NB4 (cell line): ENCODE measurements at regions not wholly inside any gene's neighbourhood (a gene's known extent, or its start where the extent isn't known, plus 50 kb on each side); places are given as distances from the start of the nearest gene placed in this dataset.

Experiments used
- DNase-seq: peaks from one replicate; pipeline ENCODE4 v3.0.0; 2010; ENCODE audit warnings: low read depth
- H3K4me3 ChIP-seq: one replicate; pipeline ENCODE4 v1.5.1; 2011; ENCODE audit warnings: mild to moderate bottlenecking, low read depth, low read length, moderate library complexity
- CTCF ChIP-seq: IDR thresholded peaks from one replicate; pipeline ENCODE4 v1.5.1; 2012; ENCODE audit warnings: low read depth, low read length
- MAX ChIP-seq: IDR thresholded peaks from 2 replicates; pipeline ENCODE4 v1.6.1; 2011; ENCODE audit warnings: low read depth, low read length
- MYC ChIP-seq: IDR thresholded peaks from 2 replicates; pipeline ENCODE4 v1.6.1; 2011; ENCODE audit warnings: low read depth, low read length
- POLR2A ChIP-seq: IDR thresholded peaks from 2 replicates; pipeline ENCODE4 v1.6.1; 2011; ENCODE audit warnings: mild to moderate bottlenecking; ENCODE audit not compliant: insufficient read length; ENCODE audit errors: extremely low read depth

- TF ChIP-seq MAX: no peak
- TF ChIP-seq MYC: no peak
- no peak for DNase-seq
- H3K4me3 ChIP-seq: no peak overlapping the region
Observed at GRCh38 chr14:53711205-53711604, 245.4 kb downstream of the BMP4 start.

GRCh38 chr14:53710615-53711014 is 246.0 kb downstream of the BMP4 start:
- no peak overlapping the region for H3K4me3 ChIP-seq
- TF ChIP-seq CTCF (no peak), MAX (no peak), POLR2A (no peak), MYC (no peak)
- DNase-seq: no peak

GRCh38 chr14:53709381-53709780 is 247.2 kb downstream of the BMP4 start:
- TF ChIP-seq MYC (no peak), POLR2A (no peak), MAX (no peak), CTCF (no peak)
- no peak for DNase-seq

GRCh38 chr14:53703457-53703856 is 253.2 kb downstream of the BMP4 start:
- TF ChIP-seq MYC (no peak), POLR2A (no peak), CTCF (no peak)
- H3K4me3 ChIP-seq: no peak overlapping the region
- no peak for DNase-seq

More at GRCh38 chr14:53709381-53709780, 247.2 kb downstream of the BMP4 start:
- H3K4me3 ChIP-seq: no peak overlapping the region

GRCh38 chr14:53701108-53701875 is 255.3 kb downstream of the BMP4 start:
- no peak overlapping the region for H3K4me3 ChIP-seq
- TF ChIP-seq MAX (no peak), POLR2A (no peak), CTCF (no peak), MYC (no peak)
- no peak for DNase-seq

GRCh38 chr14:53696217-53696965 is 260.2 kb downstream of the BMP4 start:
- no peak overlapping the region for H3K4me3 ChIP-seq
- no peak for DNase-seq
- TF ChIP-seq MAX (no peak), CTCF (no peak), POLR2A (no peak), MYC (no peak)
